Motor neuron (in vitro differentiated cells): ENCODE measurements at regions not wholly inside any gene's neighbourhood (a gene's known extent, or its start where the extent isn't known, plus 50 kb on each side); places are given as distances from the start of the nearest gene placed in this dataset.
"Not testable (repeated sequence)": the region's sequence is repeated elsewhere in the genome, so short reads cannot be mapped to it uniquely, and the experiment has no call there.

Experiments
- ATAC-seq, 8 experiments: fragments of 200-7000 bp; cut with Tn5 transposase; replicated peaks in 6 of 8; 2 replicates each; pipeline ENCODE4 v1.8.0; 2021; ENCODE audit warnings: mild to moderate bottlenecking in 8 of 8, moderate library complexity in 8 of 8
- H3K27ac ChIP-seq, 2 donors: fragments of 250-450 bp; sonication (Bioruptor Pico); 2 replicates each; pipeline ENCODE4 v1.9.0; 2021; ENCODE audit warnings: antibody characterized with exemption in 2 of 2, mild to moderate bottlenecking in 2 of 2, moderate library complexity in 1 of 2
- H3K4me1 ChIP-seq, 2 donors: fragments of 250-450 bp; sonication (Bioruptor Pico); replicated peaks in 1 of 2; 2 replicates each; pipeline ENCODE4 v1.6.1; 2021; ENCODE audit warnings: antibody characterized with exemption in 2 of 2, mild to moderate bottlenecking in 2 of 2, moderate library complexity in 1 of 2
- H3K4me3 ChIP-seq, 5 donors: fragments of 250-450 bp; sonication (Bioruptor Pico); 2 replicates each; pipeline ENCODE4 v1.9.0; 2021; ENCODE audit warnings: antibody characterized with exemption in 5 of 5, mild to moderate bottlenecking in 5 of 5, moderate library complexity in 4 of 5
- WGBS, 10 experiments: fragments of 450-650 bp; shearing (Covaris generic); methylation state at CpG; one replicate each; pipeline ENCODE4 v1.0.0; 2022; 5-methylcytosine and 5-hydroxymethylcytosine counted together
- in situ Hi-C, 9 experiments: fragments of 400-800 bp; cut with MboI; loops; one replicate each; pipeline ENCODE4 v1.15.0; 2021; ENCODE audit warnings: low sequenced_read_pairs in 9 of 9, low pct_unique_long_range_greater_than_20kb in 2 of 9; ENCODE audit not compliant: unreplicated experiment in 9 of 9

GRCh38 chr11:21752475-21753243 is 440.2 kb upstream of the ANO5 start:
- 25 to 98% (median 91%) methylated on average over 2 to 19 of the region's 37 CpGs; no CpG with 5 or more reads in 1 of the 10 experiments for WGBS, 10 experiments
- H3K4me1 ChIP-seq, H3K27ac ChIP-seq, H3K4me3 ChIP-seq, in situ Hi-C loops: not testable (repeated sequence)
- peak in 1 of 8 experiments; percentile 36 for ATAC-seq

- in situ Hi-C loops, H3K4me3 ChIP-seq, H3K4me1 ChIP-seq, H3K27ac ChIP-seq: not testable (repeated sequence)
- ATAC-seq, result peak in 1 of 8 experiments; percentile 22
- WGBS, 10 experiments, result 83 to 100% (median 94%) methylated on average over 1 to 6 of the region's 37 CpGs; no CpG with 5 or more reads in 5 of the 10 experiments
Observed at GRCh38 chr11:21753244-21753767, 439.6 kb upstream of the ANO5 start.

- Histone ChIP-seq H3K4me3 (no peak overlapping the region), H3K27ac (no peak overlapping the region), H3K4me1 (no peaks in the 10 kb centered on the region)
- in situ Hi-C loops, result no loop called here
- ATAC-seq, result no peak
- 14 to 100% (median 58%) methylated on average over 2 to 3 of the region's 3 CpGs; no CpG with 5 or more reads in 2 of the 10 experiments for WGBS, 10 experiments
Observed at GRCh38 chr11:21761000-21761399, 431.9 kb upstream of the ANO5 start.

GRCh38 chr11:21768388-21768787 is 424.5 kb upstream of the ANO5 start:
- 0 to 92% (median 62%) methylated on average over 1 to 3 of the region's 3 CpGs; no CpG with 5 or more reads in 3 of the 10 experiments for WGBS, 10 experiments
- no peak overlapping the region for H3K27ac ChIP-seq
- no peak overlapping the region for H3K4me3 ChIP-seq
- no peak for ATAC-seq
- in situ Hi-C loops, result no loop called here
- H3K4me1 ChIP-seq, result peaks cover 0 to 20% of the 10 kb centered on the region in 2 donors

GRCh38 chr11:21769188-21769587 is 423.7 kb upstream of the ANO5 start:
- Histone ChIP-seq H3K4me3 (no peak overlapping the region), H3K27ac (no peak overlapping the region), H3K4me1 (peaks cover 0 to 20% of the 10 kb centered on the region in 2 donors)
- in situ Hi-C loops, result no loop called here
- 0 to 100% (median 71%) methylated on average over 1 to 3 of the region's 3 CpGs for WGBS, 10 experiments
- ATAC-seq, result peak in 1 of 8 experiments; percentile 58

- ATAC-seq, result peak in 3 of 8 experiments; percentile 37 to 84 (median 54)
- WGBS, 10 experiments, result 0 to 29% (median 0%) methylated on average over 1 of the region's 1 CpG; no CpG with 5 or more reads in 3 of the 10 experiments
- in situ Hi-C loops, result no loop called here
- no peak overlapping the region for H3K27ac ChIP-seq
- H3K4me3 ChIP-seq, result no peak overlapping the region
- H3K4me1 ChIP-seq, result peaks cover 0 to 20% of the 10 kb centered on the region in 2 donors
Observed at GRCh38 chr11:21771097-21771496, 421.8 kb upstream of the ANO5 start.

- peaks cover 0 to 4% of the 10 kb centered on the region in 2 donors for H3K4me1 ChIP-seq
- no peak overlapping the region for H3K4me3 ChIP-seq
- in situ Hi-C loops, result no loop called here
- H3K27ac ChIP-seq, result no peak overlapping the region
- no peak for ATAC-seq
- WGBS, 10 experiments, result 0 to 89% (median 62%) methylated on average over 1 to 2 of the region's 2 CpGs; no CpG with 5 or more reads in 3 of the 10 experiments
Observed at GRCh38 chr11:21774212-21774611, 418.7 kb upstream of the ANO5 start.

GRCh38 chr11:21775911-21776310 is 417.0 kb upstream of the ANO5 start:
- in situ Hi-C loops, result no loop called here
- H3K4me1 ChIP-seq, result no peaks in the 10 kb centered on the region
- H3K27ac ChIP-seq, result no peak overlapping the region
- H3K4me3 ChIP-seq, result no peak overlapping the region
- ATAC-seq, result no peak

GRCh38 chr11:21783954-21784353 is 408.9 kb upstream of the ANO5 start:
- no peak for ATAC-seq
- no peak overlapping the region for H3K4me3 ChIP-seq
- H3K4me1 ChIP-seq, result peaks cover 0 to 4% of the 10 kb centered on the region in 2 donors
- in situ Hi-C loops, result no loop called here
- WGBS, 10 experiments, result 18 to 67% (median 56%) methylated on average over 2 to 4 of the region's 4 CpGs; no CpG with 5 or more reads in 1 of the 10 experiments
- no peak overlapping the region for H3K27ac ChIP-seq

- in situ Hi-C loops, result no loop called here
- Histone ChIP-seq H3K27ac (no peak overlapping the region), H3K4me1 (peaks cover 0 to 4% of the 10 kb centered on the region in 2 donors), H3K4me3 (no peak overlapping the region)
- 2 to 87% (median 49%) methylated on average over 2 to 3 of the region's 3 CpGs; no CpG with 5 or more reads in 1 of the 10 experiments for WGBS, 10 experiments
- no peak for ATAC-seq
Observed at GRCh38 chr11:21785351-21785750, 407.5 kb upstream of the ANO5 start.

- no peak overlapping the region for H3K27ac ChIP-seq
- no peak overlapping the region for H3K4me3 ChIP-seq
- in situ Hi-C loops, result no loop called here
- H3K4me1 ChIP-seq, result no peaks in the 10 kb centered on the region
- no peak for ATAC-seq
- WGBS, 10 experiments, result 0 to 100% (median 93%) methylated on average over 1 to 2 of the region's 2 CpGs; no CpG with 5 or more reads in 6 of the 10 experiments
Observed at GRCh38 chr11:21794306-21794705, 398.6 kb upstream of the ANO5 start.

GRCh38 chr11:21798216-21798615 is 394.7 kb upstream of the ANO5 start:
- WGBS, 10 experiments, result 0 to 89% (median 34%) methylated on average over 1 to 2 of the region's 2 CpGs
- in situ Hi-C loops, result no loop called here
- ATAC-seq, result no peak
- no peak overlapping the region for H3K27ac ChIP-seq
- H3K4me1 ChIP-seq, result no peaks in the 10 kb centered on the region
- H3K4me3 ChIP-seq, result no peak overlapping the region

GRCh38 chr11:21804523-21804922 is 388.4 kb upstream of the ANO5 start:
- H3K4me1 ChIP-seq, in situ Hi-C loops, H3K4me3 ChIP-seq, ATAC-seq, H3K27ac ChIP-seq: not testable (repeated sequence)
- WGBS, 10 experiments, result 0 to 80% (median 18%) methylated on average over 1 of the region's 1 CpG; no CpG with 5 or more reads in 2 of the 10 experiments
